Endothelial cell of umbilical vein (primary cell): ENCODE measurements at regions not wholly inside any gene's neighbourhood (a gene's known extent, or its start where the extent isn't known, plus 50 kb on each side); places are given as distances from the start of the nearest gene placed in this dataset.

Experiments used
- BruUV-seq: library from RNA; stranded (reverse); fragments of 400-500 nt; replicated peaks from 2 replicates; lab custom pipeline; 2021; lab: Mats Ljungman, UMichigan
- CTCF ChIA-PET: fragments of 300-600, 350-600 bp; sonication (Branson Sonifier 250); formaldehyde crosslinking; loops from one replicate; lab custom pipeline; 2021; ENCODE audit warnings: antibody characterized with exemption, inconsistent platforms; lab: Charles Lee
- POLR2A ChIA-PET: fragments of 300-600, 350-600 bp; sonication (Branson Sonifier 250); formaldehyde crosslinking; loops from one replicate; lab custom pipeline; 2021; ENCODE audit warnings: antibody characterized with exemption, inconsistent platforms; lab: Charles Lee
- DNase-seq: peaks from one replicate; pipeline ENCODE4 v3.0.0-alpha.2; 2011; ENCODE audit warnings: low read depth, low spot score
- FAIRE-seq: peaks from 2 replicates; lab custom pipeline; 2011; peaks lifted over from hg19 to GRCh38; lab: Jason Lieb, UNC
- H2AFZ ChIP-seq: 2 replicates; pipeline ENCODE4 v1.6.0; 2012; ENCODE audit warnings: low read depth, low read length, control low read depth, inconsistent platforms
- H3K27ac ChIP-seq: 2 replicates; pipeline ENCODE4 v1.5.1; 2011; ENCODE audit warnings: low read depth, mild to moderate bottlenecking, control low read depth, low read length, moderate library complexity; ENCODE audit not compliant: insufficient read depth
- H3K27me3 ChIP-seq, 2 experiments: 2 replicates each; pipeline versions ENCODE4 v1.6.0 to v1.6.1; 2011; ENCODE audit warnings: low read length in 2 of 2, mixed read lengths in 1 of 2; ENCODE audit not compliant: control insufficient read depth in 2 of 2, insufficient read depth in 2 of 2
- H3K36me3 ChIP-seq, 2 experiments: 2 replicates in 1 of 2; 3 replicates in 1 of 2; pipeline ENCODE4 v1.5.1; 2011; ENCODE audit warnings: low read length in 2 of 2, mild to moderate bottlenecking in 1 of 2, moderate library complexity in 1 of 2; ENCODE audit not compliant: control insufficient read depth in 2 of 2, insufficient read depth in 2 of 2; ENCODE audit errors: extremely low read depth in 1 of 2
- H3K4me1 ChIP-seq: 3 replicates; pipeline ENCODE4 v1.5.1; 2011; ENCODE audit warnings: mild to moderate bottlenecking, low read length; ENCODE audit not compliant: control insufficient read depth, insufficient read depth; ENCODE audit errors: extremely low read depth
- H3K4me2 ChIP-seq: 2 replicates; pipeline ENCODE4 v1.6.1; 2011; ENCODE audit warnings: low read length, control low read depth, mixed read lengths; ENCODE audit not compliant: insufficient read depth
- H3K4me3 ChIP-seq, 3 experiments: fragments of 200-600 bp in 1 of 3; sonication (generic), shearing (Covaris generic) in 1 of 3; replicated peaks in 1 of 3; 2 replicates each; pipeline ENCODE4 v1.5.1; 2011 to 2016; ENCODE audit warnings: control low read depth in 3 of 3, low read length in 3 of 3, mild to moderate bottlenecking in 2 of 3, inconsistent platforms in 1 of 3, low read depth in 1 of 3, moderate library complexity in 1 of 3; ENCODE audit not compliant: insufficient read depth in 1 of 3
- H3K79me2 ChIP-seq: 2 replicates; pipeline ENCODE4 v1.6.0; 2012; ENCODE audit warnings: low read length, inconsistent platforms; ENCODE audit not compliant: control insufficient read depth, insufficient read depth
- H3K9ac ChIP-seq: replicated peaks from 2 replicates; pipeline ENCODE3; 2011; ENCODE audit warnings: low read length, control low read depth; ENCODE audit not compliant: insufficient read depth; ENCODE audit errors: extremely low read depth
- H3K9me1 ChIP-seq: replicated peaks from 3 replicates; pipeline ENCODE4 v1.6.0; 2011; ENCODE audit warnings: mild to moderate bottlenecking, low read length; ENCODE audit not compliant: control insufficient read depth, insufficient read depth; ENCODE audit errors: extremely low read depth
- H3K9me3 ChIP-seq: replicated peaks from 2 replicates; pipeline ENCODE4 v1.5.1; 2012; ENCODE audit warnings: low read length, inconsistent platforms; ENCODE audit not compliant: control insufficient read depth, insufficient read depth
- H4K20me1 ChIP-seq: replicated peaks from 2 replicates; pipeline ENCODE3; 2011; ENCODE audit warnings: mild to moderate bottlenecking, low read length; ENCODE audit not compliant: control insufficient read depth, insufficient read depth; ENCODE audit errors: extremely low read depth
- CTCF ChIP-seq, 2 donors: IDR thresholded peaks; 1 replicate in 1 of 2; 2 replicates in 1 of 2; pipeline ENCODE4 v1.5.1; 2011; ENCODE audit warnings: low read length in 2 of 2, mild to moderate bottlenecking in 2 of 2, moderate library complexity in 2 of 2, control low read depth in 1 of 2, inconsistent platforms in 1 of 2, low read depth in 1 of 2; ENCODE audit not compliant: insufficient read depth in 1 of 2; ENCODE audit errors: extremely low read depth in 1 of 2
- EZH2 ChIP-seq: IDR thresholded peaks from 2 replicates; pipeline ENCODE4 v1.6.1; 2012; ENCODE audit warnings: borderline replicate concordance, low read depth, mild to moderate bottlenecking, moderate library complexity, low read length, inconsistent platforms; ENCODE audit not compliant: severe bottlenecking
- FOS ChIP-seq: IDR thresholded peaks from 2 replicates; pipeline ENCODE4 v1.6.1; 2011; ENCODE audit warnings: mild to moderate bottlenecking, low read length, moderate library complexity, borderline replicate concordance; ENCODE audit not compliant: insufficient read depth
- GATA2 ChIP-seq: IDR thresholded peaks from 2 replicates; pipeline ENCODE4 v1.7.0; 2011; ENCODE audit warnings: low read depth, mild to moderate bottlenecking, moderate library complexity, mixed read lengths, low read length; ENCODE audit not compliant: insufficient read length, insufficient read depth
- JUN ChIP-seq: IDR thresholded peaks from 2 replicates; pipeline ENCODE4 v1.6.1; 2011; ENCODE audit warnings: borderline replicate concordance, low read depth; ENCODE audit not compliant: insufficient read length, insufficient read depth
- MAX ChIP-seq: IDR thresholded peaks from 2 replicates; pipeline ENCODE4 v1.6.1; 2011; ENCODE audit not compliant: insufficient read depth, insufficient read length
- MYC ChIP-seq: IDR thresholded peaks from one replicate; pipeline ENCODE4 v1.6.1; 2011; ENCODE audit warnings: mild to moderate bottlenecking, low read depth, low read length
- POLR2A ChIP-seq: IDR thresholded peaks from 2 replicates; pipeline ENCODE4 v1.6.1; 2012; ENCODE audit warnings: low read depth, mild to moderate bottlenecking, control low read depth, low read length
- POLR2AphosphoS5 ChIP-seq: IDR thresholded peaks from 2 replicates; pipeline ENCODE4 v1.6.1; 2012; ENCODE audit warnings: low read depth, mild to moderate bottlenecking, control low read depth, low read length, moderate library complexity; ENCODE audit not compliant: insufficient read depth
- dilution Hi-C: fragments of 300-500 bp; cut with MboI; formaldehyde crosslinking; loops from one replicate; pipeline ENCODE4 v1.15.0; 2019; ENCODE audit warnings: low sequenced_read_pairs; ENCODE audit not compliant: extremely low pct_ligation_motif_present
- intact Hi-C: fragments of 100-400 bp; cut with micrococcal nuclease; formaldehyde crosslinking; loops from one replicate; pipeline ENCODE4 v1.10.0; 2022

DNA sequence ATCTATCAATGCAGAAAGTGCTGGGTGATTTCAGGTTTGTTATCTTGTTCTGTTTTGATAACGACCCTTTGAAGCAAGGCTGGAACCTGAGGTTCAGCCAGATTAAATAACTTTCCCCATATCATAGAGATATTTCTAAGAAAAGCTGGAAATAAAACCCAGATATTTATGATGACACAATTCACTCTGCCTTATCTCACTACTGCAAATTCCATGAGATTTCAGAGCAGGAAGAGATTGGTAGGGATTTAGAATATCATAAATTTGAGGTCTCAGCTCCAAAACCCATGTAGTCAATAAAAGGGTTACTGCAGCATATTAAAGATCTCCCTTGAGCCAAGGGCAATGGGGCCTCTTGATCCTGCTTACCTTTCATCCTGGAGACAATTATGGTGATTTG lies 692.5 kb upstream of the IGFBP3 start:
- H4K20me1 ChIP-seq, result no peaks in the 10 kb centered on the region
- no peak for FAIRE-seq
- no peak overlapping the region for H3K4me3 ChIP-seq
- intact Hi-C loops, result no loop called here
- no peak overlapping the region for H3K4me2 ChIP-seq
- no peaks in the 10 kb centered on the region for H3K36me3 ChIP-seq
- H3K27ac ChIP-seq, result no peak overlapping the region
- no peak overlapping the region for H3K9ac ChIP-seq
- no peaks in the 10 kb centered on the region for H3K79me2 ChIP-seq
- H3K4me1 ChIP-seq, result no peaks in the 10 kb centered on the region
- no peak for DNase-seq
- BruUV-seq, result no TSS peak
- ChIA-PET CTCF (no interaction called here), POLR2A (no interaction called here)
- dilution Hi-C loops, result no loop called here
- H2AFZ ChIP-seq, result no peak overlapping the region
- no peaks in the 10 kb centered on the region for H3K9me1 ChIP-seq
- no peaks in the 10 kb centered on the region for H3K27me3 ChIP-seq
- no peaks in the 10 kb centered on the region for H3K9me3 ChIP-seq
- TF ChIP-seq MAX, result no peak
- no peak for TF ChIP-seq GATA2
- no peak for TF ChIP-seq POLR2A
- no peak for TF ChIP-seq EZH2
- no peak for TF ChIP-seq MYC
- TF ChIP-seq JUN, result no peak
- no peak for TF ChIP-seq FOS
- no peak for TF ChIP-seq CTCF (IDR thresholded peaks at IDR 0.05; ENCODE audit: extremely low read depth in 1 of 2, insufficient read depth in 1 of 2, low read depth in 1 of 2, low read length in 2 of 2)
- TF ChIP-seq POLR2AphosphoS5, result no peak
